ENCODE measurements at regions not wholly inside any gene's neighbourhood (a gene's known extent, or its start where the extent isn't known, plus 50 kb on each side); places are given as distances from the start of the nearest gene placed in this dataset.

DNA sequence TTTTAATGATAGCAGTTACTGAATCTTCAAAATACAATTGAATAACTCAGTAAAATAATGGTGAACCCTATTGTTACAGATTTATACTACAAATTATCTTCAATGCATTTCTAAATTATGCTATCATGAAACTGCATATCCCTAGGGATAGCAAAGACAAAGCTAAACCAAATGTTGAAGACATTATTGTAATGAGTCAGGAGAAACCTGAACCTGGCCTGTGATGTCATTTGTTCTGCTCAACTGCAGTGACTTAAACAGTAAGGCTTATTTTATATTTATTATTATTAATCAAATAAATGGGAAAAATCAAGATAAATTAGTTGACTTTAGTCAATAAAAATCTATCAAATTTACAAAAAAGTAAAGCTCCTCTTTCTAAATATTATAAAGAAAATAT is 100.3 kb downstream of the UCHL5 start:
- TF ChIP-seq EZH2 (IDR thresholded peaks at IDR 0.05) (no peak), POLR2AphosphoS5 (IDR thresholded peaks at IDR 0.05; ENCODE audit: borderline replicate concordance, low read depth, low read length) (no peak), FOXP2 (optimal IDR thresholded peaks at IDR 0.05; ENCODE audit: control extremely low read depth, extremely low read length, insufficient read depth) (no peak)
- DNase-seq (ENCODE audit: low read depth, low spot score), result no peak

DNA sequence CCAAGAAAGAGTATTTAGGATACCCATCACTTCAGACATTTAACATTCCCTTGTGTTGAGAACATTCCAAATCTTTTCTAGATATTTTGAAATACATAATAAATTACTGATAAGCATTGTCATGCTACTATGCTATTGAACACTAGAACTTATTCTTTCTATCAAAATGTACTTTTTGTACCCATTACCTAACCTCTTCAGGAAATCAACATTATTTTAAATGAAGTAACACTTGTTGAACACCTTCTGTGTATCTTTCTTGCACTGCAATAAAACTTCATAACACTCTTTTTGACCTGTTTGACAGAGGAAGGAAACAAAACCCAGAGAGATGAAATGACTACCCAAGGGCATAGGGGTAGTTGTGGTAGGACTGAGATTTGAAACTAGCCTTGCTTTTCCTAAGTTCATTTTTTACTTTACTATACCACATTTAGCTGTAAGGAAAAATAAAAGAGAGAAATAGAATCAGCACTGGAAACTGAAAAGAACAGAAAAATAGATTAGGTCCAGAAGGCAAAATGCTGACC is 99.4 kb downstream of the UCHL5 start:
- no peak for DNase-seq (ENCODE audit: low read depth, low spot score)
- no peaks in the 10 kb centered on the region; the same call in 1 of the 2 replicates for H3K36me3 ChIP-seq (ENCODE audit: insufficient read depth, low read length)
- no peak overlapping the region for H3K4me3 ChIP-seq
- no peak overlapping the region for H3K9ac ChIP-seq (ENCODE audit: insufficient read length)
- no peak for TF ChIP-seq FOXP2 (optimal IDR thresholded peaks at IDR 0.05; ENCODE audit: control extremely low read depth, extremely low read length, insufficient read depth)
- no peaks in the 10 kb centered on the region for H3K9me3 ChIP-seq (ENCODE audit: low read depth, low read length)
- H3K27ac ChIP-seq, result no peak overlapping the region

More for the DNA sequence above, 100.3 kb downstream of the UCHL5 start:
- Histone ChIP-seq H3K9me3 (ENCODE audit: low read depth, low read length) (no peaks in the 10 kb centered on the region), H3K36me3 (ENCODE audit: insufficient read depth, low read length) (no peaks in the 10 kb centered on the region; the same call in 1 of the 2 replicates), H3K4me3 (no peak overlapping the region), H3K9ac (ENCODE audit: insufficient read length) (no peak overlapping the region), H3K27ac (no peak overlapping the region)

Measured in SK-N-MC (cell line).